ENCODE measurements at regions not wholly inside any gene's neighbourhood (a gene's known extent, or its start where the extent isn't known, plus 50 kb on each side); places are given as distances from the start of the nearest gene placed in this dataset.

DNA sequence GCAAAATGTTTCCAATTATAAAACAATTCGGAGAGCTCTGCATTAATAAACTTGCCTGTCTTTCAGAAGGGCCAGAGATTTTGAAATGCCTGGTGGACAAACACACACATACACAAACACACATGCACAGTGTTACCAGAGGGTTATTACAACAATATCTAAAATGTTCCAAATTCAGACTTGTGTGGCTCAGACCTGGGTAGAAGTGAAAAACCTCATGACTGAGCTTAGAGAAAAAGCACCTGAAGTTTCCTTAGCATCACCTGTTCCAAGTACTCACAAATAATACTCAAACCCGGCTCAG lies 247.9 kb downstream of the FOXD2 start:
- ChIA-PET POLR2A (no interaction called here), CTCF (interaction anchor here (1.1 to 2.2 kb wide), 3 partner anchors 30 to 248 kb away, joined by 3 to 10 read pairs (median 5); partner anchors contain the start of gene FOXD2)
- TF ChIP-seq, protein P1, sequence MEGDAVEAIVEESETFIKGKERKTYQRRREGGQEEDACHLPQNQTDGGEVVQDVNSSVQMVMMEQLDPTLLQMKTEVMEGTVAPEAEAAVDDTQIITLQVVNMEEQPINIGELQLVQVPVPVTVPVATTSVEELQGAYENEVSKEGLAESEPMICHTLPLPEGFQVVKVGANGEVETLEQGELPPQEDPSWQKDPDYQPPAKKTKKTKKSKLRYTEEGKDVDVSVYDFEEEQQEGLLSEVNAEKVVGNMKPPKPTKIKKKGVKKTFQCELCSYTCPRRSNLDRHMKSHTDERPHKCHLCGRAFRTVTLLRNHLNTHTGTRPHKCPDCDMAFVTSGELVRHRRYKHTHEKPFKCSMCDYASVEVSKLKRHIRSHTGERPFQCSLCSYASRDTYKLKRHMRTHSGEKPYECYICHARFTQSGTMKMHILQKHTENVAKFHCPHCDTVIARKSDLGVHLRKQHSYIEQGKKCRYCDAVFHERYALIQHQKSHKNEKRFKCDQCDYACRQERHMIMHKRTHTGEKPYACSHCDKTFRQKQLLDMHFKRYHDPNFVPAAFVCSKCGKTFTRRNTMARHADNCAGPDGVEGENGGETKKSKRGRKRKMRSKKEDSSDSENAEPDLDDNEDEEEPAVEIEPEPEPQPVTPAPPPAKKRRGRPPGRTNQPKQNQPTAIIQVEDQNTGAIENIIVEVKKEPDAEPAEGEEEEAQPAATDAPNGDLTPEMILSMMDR (IDR thresholded peaks at IDR 0.05; ENCODE audit: control extremely low read depth, extremely low read depth, low read depth, missing control alignments), result no peak
- no peak for DNase-seq (ENCODE audit: extremely low spot score)

DNA sequence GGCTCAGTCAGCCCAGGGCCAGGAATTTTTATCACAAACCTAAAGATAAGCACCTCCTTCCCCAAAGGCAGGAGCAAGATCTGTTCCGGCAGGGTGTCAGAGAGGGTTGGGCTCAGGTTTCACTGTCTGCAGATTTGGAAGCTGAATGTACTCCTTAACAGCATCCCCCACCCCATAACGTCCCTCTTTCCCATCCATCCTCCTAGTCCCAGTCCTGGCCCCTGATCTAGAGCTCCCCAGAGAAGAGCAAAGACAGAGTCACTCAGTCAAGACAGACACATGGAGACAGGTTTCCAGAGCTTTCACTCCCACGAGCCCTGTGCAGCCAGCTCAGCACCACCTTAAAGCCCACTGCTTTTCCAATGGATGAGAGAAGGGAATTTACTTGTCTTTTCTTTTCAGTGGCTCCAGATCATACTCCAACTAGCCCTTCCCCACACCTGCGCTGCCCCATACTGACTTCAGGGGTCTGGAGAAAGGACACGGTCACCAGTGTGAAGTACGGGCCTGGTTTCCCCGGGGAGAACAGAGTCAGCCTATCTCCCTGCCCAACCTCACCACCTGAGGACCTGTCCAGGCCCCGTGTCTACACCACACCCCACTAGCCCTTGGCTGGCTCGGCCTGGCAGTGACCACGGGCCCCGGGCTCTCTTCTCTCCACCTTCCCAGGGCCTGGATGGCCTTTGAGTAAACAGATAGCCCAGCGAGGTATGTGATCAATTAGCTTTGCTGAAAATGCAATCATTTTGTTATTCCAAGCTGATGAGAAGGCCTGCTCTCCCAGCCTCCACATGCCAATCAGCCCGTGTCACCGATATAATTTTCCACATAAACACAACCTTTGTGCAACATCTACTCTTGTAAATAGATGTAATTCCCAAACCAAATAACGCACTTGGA lies 249.1 kb downstream of the FOXD2 start:
- no peak for DNase-seq (ENCODE audit: extremely low spot score)
- ChIA-PET POLR2A (no interaction called here), CTCF (interaction anchor here (1.0 kb wide), 1 partner anchor 39 kb away, joined by 3 read pairs; no protein-coding TSS in a partner anchor)
- TF ChIP-seq, protein P1 (IDR thresholded peaks at IDR 0.05; ENCODE audit: control extremely low read depth, extremely low read depth, low read depth, missing control alignments), result no peak

DNA sequence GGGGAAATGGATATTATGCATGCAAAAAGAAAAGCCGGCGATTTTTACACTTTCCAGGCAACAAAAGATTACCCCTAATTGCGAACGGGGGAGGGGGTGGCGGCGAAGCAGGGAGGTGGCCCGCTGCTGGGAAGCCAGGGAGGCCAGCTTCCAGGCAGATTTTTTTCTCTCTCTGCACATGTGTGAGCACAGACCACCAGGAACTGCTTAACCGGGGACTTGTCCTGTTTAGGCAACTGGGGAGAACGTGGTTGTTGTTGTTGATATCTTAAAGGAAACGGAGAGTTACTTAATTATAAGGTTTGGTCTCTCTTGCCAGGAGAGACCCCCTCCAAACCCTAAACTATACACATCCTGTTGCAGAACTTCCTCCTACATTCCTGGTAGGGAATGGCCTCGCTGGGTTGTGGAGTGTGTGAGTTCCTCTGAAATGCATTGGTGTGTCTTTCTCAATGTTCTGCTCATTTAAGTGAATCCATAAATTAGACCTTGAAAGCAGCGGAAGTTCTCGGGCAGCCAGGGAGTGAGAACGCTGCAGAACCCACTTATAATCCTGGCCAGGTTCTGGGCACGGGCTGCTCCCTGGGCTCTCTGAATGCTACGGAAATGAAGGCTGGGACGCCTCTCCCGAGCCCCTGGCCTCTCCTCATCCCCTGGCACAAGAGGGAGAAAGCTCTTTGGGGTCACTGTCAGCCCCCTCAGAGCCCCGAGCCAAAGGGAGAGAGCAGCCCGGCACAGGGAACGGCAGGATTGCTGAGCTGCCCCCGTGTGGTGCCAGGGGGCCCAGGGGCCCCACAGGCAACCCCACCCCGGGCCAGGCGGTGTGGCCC lies 250.0 kb downstream of the FOXD2 start:
- ChIA-PET CTCF (interaction anchor here (1.0 kb wide), 1 partner anchor 38 kb away, joined by 3 read pairs; no protein-coding TSS in a partner anchor), POLR2A (no interaction called here)
- no peak for DNase-seq (ENCODE audit: extremely low spot score)
- TF ChIP-seq, protein P1 (IDR thresholded peaks at IDR 0.05; ENCODE audit: control extremely low read depth, extremely low read depth, low read depth, missing control alignments), result no peak

DNA sequence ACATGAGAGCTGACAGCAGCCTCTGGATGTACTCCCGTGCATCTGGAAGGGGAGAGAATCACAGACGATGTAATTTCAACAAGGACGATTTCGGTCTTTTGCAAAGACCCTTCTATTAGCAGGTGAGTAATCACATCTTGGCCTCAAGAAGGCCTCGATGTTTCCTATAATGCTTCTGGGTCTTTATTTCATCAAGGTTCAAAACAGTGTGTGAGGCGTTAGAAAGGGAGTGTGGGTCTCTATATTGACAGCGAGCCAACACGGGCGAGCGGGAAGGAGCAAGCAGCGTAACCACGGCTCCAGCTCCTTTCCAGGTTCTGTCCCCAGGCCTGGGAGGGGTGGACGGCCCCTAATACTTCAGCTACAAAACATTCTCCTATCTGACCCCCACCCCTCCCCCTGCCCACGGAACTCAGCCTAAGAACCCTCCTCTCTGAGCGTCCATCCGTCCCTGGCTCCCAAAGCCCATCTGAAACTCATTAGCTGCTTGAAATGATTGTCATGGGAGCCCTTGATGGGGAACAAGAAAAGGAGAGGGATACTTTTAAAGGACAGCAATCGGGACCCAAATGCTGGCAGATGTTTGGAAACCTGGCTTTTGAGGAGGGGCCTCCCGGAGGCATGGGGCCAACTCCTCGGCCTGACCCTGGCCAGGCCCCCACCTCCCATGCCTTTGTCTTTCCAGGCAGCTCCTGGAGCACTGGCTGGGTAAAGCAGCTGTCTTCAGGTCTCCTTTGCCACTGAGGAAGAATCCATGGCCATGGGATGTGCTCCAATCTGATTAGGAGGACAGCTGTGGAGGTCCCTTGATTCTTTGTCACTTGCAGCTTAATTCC lies 250.8 kb downstream of the FOXD2 start:
- ChIA-PET CTCF (no interaction called here), POLR2A (no interaction called here)
- TF ChIP-seq, protein P1 (IDR thresholded peaks at IDR 0.05; ENCODE audit: control extremely low read depth, extremely low read depth, low read depth, missing control alignments), result no peak
- no peak for DNase-seq (ENCODE audit: extremely low spot score)

DNA sequence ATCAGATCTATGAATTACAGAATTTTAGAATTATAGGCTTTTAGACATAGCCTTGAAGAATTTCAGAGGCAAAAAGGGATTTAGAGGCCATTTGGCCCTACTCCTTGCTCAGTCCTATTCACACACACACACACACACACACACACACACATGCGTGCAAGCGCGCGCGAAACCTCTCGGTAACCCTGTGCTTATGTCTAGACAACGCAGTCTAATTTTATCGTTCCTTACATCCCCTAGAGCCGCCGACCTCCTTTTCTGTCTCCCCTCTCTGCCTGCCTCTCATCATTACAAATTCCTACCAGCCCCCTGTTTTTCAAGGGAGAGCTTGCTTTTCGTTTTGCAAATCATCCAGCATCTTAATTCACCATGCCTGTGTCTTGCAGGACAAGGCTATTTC lies 252.1 kb downstream of the FOXD2 start:
- ChIA-PET POLR2A (no interaction called here), CTCF (interaction anchor here (1.3 kb wide), 1 partner anchor 36 kb away, joined by 3 read pairs; no protein-coding TSS in a partner anchor)
- TF ChIP-seq, protein P1 (IDR thresholded peaks at IDR 0.05; ENCODE audit: control extremely low read depth, extremely low read depth, low read depth, missing control alignments), result no peak
- no peak for DNase-seq (ENCODE audit: extremely low spot score)

Data from GM10248 (cell line).